T-helper 2 cell treated with Interferon-gamma antibody and Interleukin-4, amounts not matched to agents 5 μg/mL and 100 μg/mL, for 36 hours (primary cell): ENCODE measurements at regions not wholly inside any gene's neighbourhood (a gene's known extent, or its start where the extent isn't known, plus 50 kb on each side); places are given as distances from the start of the nearest gene placed in this dataset.
A peak's percentile ranks its signal among the peaks of the same experiment; 100 is the strongest.

Experiments
- DNase-seq: peaks from one replicate; pipeline ENCODE4 v3.0.0; 2021; ENCODE audit warnings: low spot score
- H3K27ac Mint-ChIP-seq: one replicate; pipeline ENCODE4 v1.8.0; 2021; ENCODE audit warnings: mild to moderate bottlenecking, mixed read lengths
- H3K27me3 Mint-ChIP-seq: one replicate; pipeline ENCODE4 v1.8.0; 2021; ENCODE audit warnings: low read depth, mixed read lengths
- H3K36me3 Mint-ChIP-seq: one replicate; pipeline ENCODE4 v1.8.0; 2021; ENCODE audit warnings: low read depth, mixed read lengths
- H3K4me1 Mint-ChIP-seq: one replicate; pipeline ENCODE4 v1.8.0; 2021; ENCODE audit warnings: low read depth, mixed read lengths
- H3K4me3 Mint-ChIP-seq: one replicate; pipeline ENCODE4 v1.8.0; 2022; ENCODE audit warnings: mild to moderate bottlenecking, moderate library complexity, mixed read lengths
- H3K9me3 Mint-ChIP-seq: one replicate; pipeline ENCODE4 v1.8.0; 2021; ENCODE audit warnings: mixed read lengths

GRCh38 chrX:118198577-118198976 is 82.0 kb upstream of the KLHL13 start:
- Mint-ChIP-seq H3K4me1 (no peaks in the 10 kb centered on the region), H3K27me3 (no peaks in the 10 kb centered on the region), H3K9me3 (no peaks in the 10 kb centered on the region), H3K27ac (no peak overlapping the region), H3K36me3 (no peaks in the 10 kb centered on the region), H3K4me3 (no peak overlapping the region)
- no peak for DNase-seq

GRCh38 chrX:118199997-118200396 is 83.4 kb upstream of the KLHL13 start:
- no peaks in the 10 kb centered on the region for H3K9me3 Mint-ChIP-seq
- H3K4me3 Mint-ChIP-seq = no peak overlapping the region
- H3K4me1 Mint-ChIP-seq = no peaks in the 10 kb centered on the region
- no peak overlapping the region for H3K27ac Mint-ChIP-seq
- H3K36me3 Mint-ChIP-seq = no peaks in the 10 kb centered on the region
- H3K27me3 Mint-ChIP-seq = no peaks in the 10 kb centered on the region
- DNase-seq = no peak

GRCh38 chrX:118205421-118206395 is 89.1 kb upstream of the KLHL13 start:
- H3K9me3 Mint-ChIP-seq = no peaks in the 10 kb centered on the region

GRCh38 chrX:118207831-118208453 is 91.3 kb upstream of the KLHL13 start:
- H3K4me3 Mint-ChIP-seq = no peak overlapping the region
- no peaks in the 10 kb centered on the region for H3K27me3 Mint-ChIP-seq
- H3K9me3 Mint-ChIP-seq = no peaks in the 10 kb centered on the region
- no peak overlapping the region for H3K27ac Mint-ChIP-seq
- H3K4me1 Mint-ChIP-seq = peaks cover 4% of the 10 kb centered on the region
- no peak for DNase-seq
- H3K36me3 Mint-ChIP-seq = no peaks in the 10 kb centered on the region

More at GRCh38 chrX:118205421-118206395, 89.1 kb upstream of the KLHL13 start:
- H3K27me3 Mint-ChIP-seq = no peaks in the 10 kb centered on the region
- H3K36me3 Mint-ChIP-seq = no peaks in the 10 kb centered on the region
- H3K4me1 Mint-ChIP-seq = no peaks in the 10 kb centered on the region
- no peak for DNase-seq
- no peak overlapping the region for H3K4me3 Mint-ChIP-seq
- H3K27ac Mint-ChIP-seq = no peak overlapping the region

GRCh38 chrX:118208481-118208880 is 91.9 kb upstream of the KLHL13 start:
- H3K9me3 Mint-ChIP-seq = no peaks in the 10 kb centered on the region
- H3K27ac Mint-ChIP-seq = no peak overlapping the region
- no peak overlapping the region for H3K4me3 Mint-ChIP-seq
- no peaks in the 10 kb centered on the region for H3K36me3 Mint-ChIP-seq
- peaks cover 5% of the 10 kb centered on the region for H3K4me1 Mint-ChIP-seq
- H3K27me3 Mint-ChIP-seq = no peaks in the 10 kb centered on the region
- no peak for DNase-seq

GRCh38 chrX:118211891-118212816 is 95.5 kb upstream of the KLHL13 start:
- Mint-ChIP-seq H3K27ac (no peak overlapping the region), H3K27me3 (no peaks in the 10 kb centered on the region), H3K4me1 (peaks cover 5% of the 10 kb centered on the region), H3K9me3 (no peaks in the 10 kb centered on the region), H3K4me3 (peak overlapping the region; percentile 12), H3K36me3 (no peaks in the 10 kb centered on the region)
- DNase-seq = no peak

- Mint-ChIP-seq H3K4me1 (peaks cover 5% of the 10 kb centered on the region), H3K27me3 (no peaks in the 10 kb centered on the region), H3K4me3 (peak overlapping the region; percentile 12), H3K36me3 (no peaks in the 10 kb centered on the region), H3K9me3 (no peaks in the 10 kb centered on the region), H3K27ac (no peak overlapping the region)
- DNase-seq = no peak
These were observed 96.2 kb upstream of the KLHL13 start for GRCh38 chrX:118212817-118213183.

GRCh38 chrX:118215346-118215745 is 98.7 kb upstream of the KLHL13 start:
- no peaks in the 10 kb centered on the region for H3K27me3 Mint-ChIP-seq
- H3K9me3 Mint-ChIP-seq = no peaks in the 10 kb centered on the region
- peaks cover 5% of the 10 kb centered on the region for H3K4me1 Mint-ChIP-seq
- no peak for DNase-seq
- H3K36me3 Mint-ChIP-seq = no peaks in the 10 kb centered on the region
- H3K4me3 Mint-ChIP-seq = no peak overlapping the region
- no peak overlapping the region for H3K27ac Mint-ChIP-seq

GRCh38 chrX:118216087-118216486 is 99.5 kb upstream of the KLHL13 start:
- no peak for DNase-seq
- H3K4me3 Mint-ChIP-seq = no peak overlapping the region
- H3K4me1 Mint-ChIP-seq = peaks cover 5% of the 10 kb centered on the region
- H3K36me3 Mint-ChIP-seq = no peaks in the 10 kb centered on the region
- H3K27ac Mint-ChIP-seq = no peak overlapping the region
- no peaks in the 10 kb centered on the region for H3K9me3 Mint-ChIP-seq
- no peaks in the 10 kb centered on the region for H3K27me3 Mint-ChIP-seq

GRCh38 chrX:118216509-118216908 is 99.9 kb upstream of the KLHL13 start:
- Mint-ChIP-seq H3K27ac (no peak overlapping the region), H3K4me3 (no peak overlapping the region), H3K4me1 (peaks cover 5% of the 10 kb centered on the region), H3K9me3 (no peaks in the 10 kb centered on the region), H3K36me3 (no peaks in the 10 kb centered on the region), H3K27me3 (no peaks in the 10 kb centered on the region)
- no peak for DNase-seq

- Mint-ChIP-seq H3K9me3 (no peaks in the 10 kb centered on the region), H3K36me3 (no peaks in the 10 kb centered on the region), H3K27me3 (no peaks in the 10 kb centered on the region), H3K4me1 (peaks cover under 1% of the 10 kb centered on the region), H3K27ac (no peak overlapping the region), H3K4me3 (no peak overlapping the region)
- no peak for DNase-seq
These were observed 101.5 kb upstream of the KLHL13 start for GRCh38 chrX:118218079-118218478.

- Mint-ChIP-seq H3K9me3 (no peaks in the 10 kb centered on the region), H3K27ac (no peak overlapping the region), H3K4me3 (no peak overlapping the region), H3K4me1 (no peaks in the 10 kb centered on the region), H3K36me3 (no peaks in the 10 kb centered on the region), H3K27me3 (no peaks in the 10 kb centered on the region)
- no peak for DNase-seq
These were observed 102.3 kb upstream of the KLHL13 start for GRCh38 chrX:118218940-118219339.

GRCh38 chrX:118219866-118220265 is 103.3 kb upstream of the KLHL13 start:
- no peaks in the 10 kb centered on the region for H3K36me3 Mint-ChIP-seq
- no peaks in the 10 kb centered on the region for H3K9me3 Mint-ChIP-seq
- no peak overlapping the region for H3K4me3 Mint-ChIP-seq

GRCh38 chrX:118220509-118220908 is 103.9 kb upstream of the KLHL13 start:
- H3K36me3 Mint-ChIP-seq = no peaks in the 10 kb centered on the region
- DNase-seq = no peak
- no peaks in the 10 kb centered on the region for H3K4me1 Mint-ChIP-seq
- no peaks in the 10 kb centered on the region for H3K9me3 Mint-ChIP-seq
- H3K27ac Mint-ChIP-seq = no peak overlapping the region
- no peaks in the 10 kb centered on the region for H3K27me3 Mint-ChIP-seq
- no peak overlapping the region for H3K4me3 Mint-ChIP-seq

More at GRCh38 chrX:118219866-118220265, 103.3 kb upstream of the KLHL13 start:
- H3K4me1 Mint-ChIP-seq = no peaks in the 10 kb centered on the region
- no peaks in the 10 kb centered on the region for H3K27me3 Mint-ChIP-seq
- DNase-seq = no peak
- H3K27ac Mint-ChIP-seq = no peak overlapping the region
